Activated T-helper 1 cell treated with Interleukin-2 at 50 U/mL for 16 hours (primary cell): ENCODE measurements at regions not wholly inside any gene's neighbourhood (a gene's known extent, or its start where the extent isn't known, plus 50 kb on each side); places are given as distances from the start of the nearest gene placed in this dataset.

ENCODE experiments used
- DNase-seq: peaks from one replicate; pipeline ENCODE4 v3.0.0-alpha.2; 2020; ENCODE audit warnings: low read depth

GRCh38 chr2:18378020-18378653 lies 182.3 kb downstream of the RDH14 start:
- DNase-seq: no peak

DNA sequence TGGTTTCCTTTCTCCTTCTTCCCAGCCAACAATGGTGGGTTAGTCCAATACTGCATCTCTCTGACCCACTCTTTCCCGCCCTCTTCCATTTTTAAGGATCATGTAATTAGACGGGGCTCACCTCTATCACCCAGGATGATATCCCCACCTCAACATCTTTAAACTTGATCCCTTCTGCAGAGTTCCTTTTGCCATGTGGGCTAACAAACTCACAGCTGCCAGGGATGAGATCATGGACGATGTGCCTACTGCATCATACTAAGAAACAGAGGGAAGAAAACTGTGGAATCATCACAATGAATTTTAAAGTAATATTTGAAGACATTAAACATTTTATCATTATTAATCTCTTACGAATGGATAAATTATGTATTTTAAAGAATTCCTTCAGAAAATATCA lies 183.5 kb downstream of the RDH14 start:
- no peak for DNase-seq

GRCh38 chr2:18373664-18374063 lies 186.8 kb downstream of the RDH14 start:
- DNase-seq: no peak

DNA sequence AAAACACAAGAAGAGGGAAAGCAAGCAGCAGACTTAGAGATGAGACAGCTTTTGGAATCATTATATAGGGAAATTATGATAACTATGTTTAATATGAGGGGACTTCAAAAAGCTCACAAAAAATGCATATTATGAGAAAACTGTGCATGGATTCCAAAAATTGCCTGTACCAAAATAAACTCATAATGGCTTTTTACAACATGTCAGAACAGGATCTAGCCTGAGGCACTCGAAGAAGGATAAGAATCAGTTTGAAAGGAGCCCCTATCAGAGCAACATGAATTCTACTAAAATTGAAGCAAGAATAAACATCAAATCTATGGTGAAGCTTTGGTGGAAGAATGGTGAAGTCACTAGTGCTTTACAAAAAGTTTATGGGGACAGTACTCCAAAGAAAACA lies 187.4 kb downstream of the RDH14 start:
- no peak for DNase-seq

DNA sequence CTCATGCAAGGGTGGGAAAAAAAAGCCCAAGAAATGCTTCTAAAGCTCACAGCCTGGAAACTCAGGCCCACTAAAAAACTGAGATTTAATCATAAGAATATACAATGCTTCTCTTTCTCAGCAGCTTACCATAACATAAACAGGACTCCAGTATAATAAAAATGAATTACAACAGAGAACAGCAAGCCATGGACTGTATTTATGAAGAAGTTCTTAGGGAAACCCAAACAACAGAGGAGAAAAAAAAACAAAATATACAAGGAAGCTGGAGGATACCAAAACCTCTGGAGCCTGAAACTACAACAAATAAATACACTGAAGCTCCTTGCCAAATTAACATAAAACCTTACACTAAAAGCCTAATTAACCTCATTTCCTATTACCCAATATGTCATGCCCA lies 187.8 kb downstream of the RDH14 start:
- no peak for DNase-seq

DNA sequence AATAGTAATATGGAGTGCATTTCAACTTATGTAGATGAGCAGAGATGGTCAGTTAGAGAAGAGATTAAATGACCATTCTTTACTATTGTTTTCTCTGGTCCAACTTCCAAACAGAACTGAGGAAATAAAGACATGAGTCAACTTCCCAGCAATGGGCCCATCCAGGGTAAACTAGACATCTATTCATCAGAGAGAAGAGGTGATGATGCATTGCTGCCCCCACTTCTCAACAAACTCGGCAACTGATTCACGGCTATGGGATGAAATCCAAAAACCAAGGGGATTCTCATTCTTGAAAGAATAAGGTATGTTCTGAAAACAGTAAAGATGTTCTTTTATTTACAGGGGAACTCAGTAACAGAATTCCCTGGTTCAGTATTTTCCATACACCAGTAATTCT lies 190.7 kb downstream of the RDH14 start:
- no peak for DNase-seq

DNA sequence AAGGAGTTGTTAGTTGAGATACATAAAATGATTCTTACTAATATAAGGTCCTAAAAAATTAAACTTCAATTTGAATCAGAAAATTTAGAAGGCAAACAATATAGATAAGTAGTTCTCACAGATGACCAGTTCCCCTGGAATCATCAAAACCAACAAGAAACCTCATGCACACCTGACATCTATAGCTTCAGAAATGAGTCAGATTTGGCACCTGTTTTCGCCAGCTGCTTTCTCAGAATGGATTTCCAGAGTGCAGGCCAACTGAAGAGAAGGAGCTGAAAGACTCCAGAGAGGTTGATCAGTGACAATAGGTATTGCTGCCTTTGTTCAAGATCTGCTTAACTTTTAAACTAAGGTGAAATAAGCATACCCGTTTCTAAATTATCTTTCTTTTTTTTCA lies 192.4 kb downstream of the RDH14 start:
- DNase-seq: no peak

- DNase-seq: no peak
Measured at GRCh38 chr2:18365342-18365741, 195.1 kb downstream of the RDH14 start.

DNA sequence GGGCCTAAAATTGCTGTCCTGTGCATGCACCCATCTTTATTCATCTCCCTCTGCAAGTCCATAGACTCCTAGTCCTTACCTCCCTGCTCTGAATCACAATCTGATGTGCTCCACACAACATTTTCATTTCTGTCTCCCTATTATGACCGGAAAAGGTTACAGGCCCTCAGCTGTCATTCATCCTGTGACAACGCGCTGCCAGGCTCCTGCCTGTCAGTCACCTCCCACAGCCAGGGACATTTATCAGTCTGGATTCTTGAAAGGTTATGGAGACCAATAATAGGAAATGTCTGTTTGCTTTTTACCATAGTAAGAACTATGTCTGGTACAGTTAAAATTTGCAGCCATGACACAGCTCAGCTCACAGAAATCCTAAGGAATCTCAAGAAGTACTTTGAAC lies 197.1 kb downstream of the RDH14 start:
- DNase-seq: no peak

DNA sequence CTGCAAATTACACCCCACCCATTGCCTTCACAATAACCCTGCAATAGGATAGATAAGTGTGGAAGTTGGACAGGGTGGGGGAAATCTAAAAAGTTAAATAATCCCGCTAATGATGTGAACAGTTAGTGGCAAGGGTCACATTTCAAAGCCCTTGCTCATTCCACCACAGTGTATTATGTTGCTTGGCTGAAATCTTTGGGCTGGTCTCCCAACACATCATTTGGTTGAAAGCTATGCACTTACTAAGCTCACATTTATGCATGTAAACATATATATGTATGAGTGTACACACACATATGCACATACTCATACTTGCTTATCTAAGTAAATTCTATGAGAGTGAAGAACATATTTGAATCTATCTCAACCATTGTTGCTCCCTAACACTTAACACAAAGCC lies 197.8 kb downstream of the RDH14 start:
- no peak for DNase-seq

DNA sequence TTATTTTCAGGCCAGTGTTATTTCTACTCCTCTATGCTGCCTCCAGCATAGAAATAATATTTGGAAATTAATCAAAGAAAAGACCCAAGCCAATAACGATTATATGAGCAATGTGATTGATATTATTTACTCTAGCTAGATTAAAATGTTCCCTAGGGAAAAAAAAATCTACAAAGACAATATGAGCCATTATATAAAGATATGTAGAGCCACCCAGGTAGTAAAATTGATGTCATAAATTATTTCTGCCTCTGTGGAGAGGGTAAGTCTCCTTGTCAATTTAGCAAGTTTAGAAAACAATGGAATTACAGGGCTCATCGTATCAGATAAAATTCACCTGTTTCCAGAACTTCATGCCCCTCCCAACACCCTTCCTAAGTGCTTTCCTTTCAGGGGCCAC lies 202.9 kb downstream of the RDH14 start:
- DNase-seq: no peak

GRCh38 chr2:18356676-18357075 lies 203.8 kb downstream of the RDH14 start:
- DNase-seq: no peak

DNA sequence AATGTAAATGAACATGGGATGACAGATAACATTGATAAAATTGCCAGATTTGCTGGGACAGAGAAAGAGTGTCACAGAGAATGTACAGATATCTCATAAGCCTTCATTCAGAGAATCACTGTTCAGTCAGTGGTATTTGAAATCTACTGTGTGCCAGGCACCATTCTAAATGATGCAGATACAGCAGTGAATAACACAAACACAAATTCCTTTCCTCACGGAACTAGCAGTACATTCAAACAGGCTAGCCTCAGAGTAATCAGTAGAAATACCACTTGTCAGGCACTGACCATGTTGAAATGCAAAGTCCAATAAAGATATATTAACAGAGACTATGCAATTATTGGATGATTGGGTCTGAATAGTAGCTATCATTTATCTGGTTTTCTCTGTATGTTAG lies 211.0 kb downstream of the RDH14 start:
- no peak for DNase-seq

DNA sequence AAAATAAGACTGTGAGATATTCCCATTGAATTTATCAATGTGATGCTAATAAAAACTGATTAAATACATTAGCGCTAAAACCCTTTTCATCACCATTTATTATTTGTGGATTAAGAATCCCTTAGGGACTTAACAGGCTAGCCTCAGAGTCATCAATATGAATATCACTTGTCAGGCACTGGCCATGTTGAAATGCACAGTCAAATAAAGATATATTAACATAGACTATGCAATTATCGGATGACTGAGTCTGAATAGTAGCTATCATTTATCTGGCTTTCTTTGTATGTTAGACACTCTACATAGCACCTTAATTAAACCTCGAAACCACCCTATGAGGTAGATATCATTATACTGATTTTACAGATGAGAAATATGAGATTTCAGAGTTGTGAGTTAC lies 213.6 kb downstream of the RDH14 start:
- DNase-seq: no peak

- no peak for DNase-seq
Measured at GRCh38 chr2:18346344-18346743, 214.1 kb downstream of the RDH14 start.

DNA sequence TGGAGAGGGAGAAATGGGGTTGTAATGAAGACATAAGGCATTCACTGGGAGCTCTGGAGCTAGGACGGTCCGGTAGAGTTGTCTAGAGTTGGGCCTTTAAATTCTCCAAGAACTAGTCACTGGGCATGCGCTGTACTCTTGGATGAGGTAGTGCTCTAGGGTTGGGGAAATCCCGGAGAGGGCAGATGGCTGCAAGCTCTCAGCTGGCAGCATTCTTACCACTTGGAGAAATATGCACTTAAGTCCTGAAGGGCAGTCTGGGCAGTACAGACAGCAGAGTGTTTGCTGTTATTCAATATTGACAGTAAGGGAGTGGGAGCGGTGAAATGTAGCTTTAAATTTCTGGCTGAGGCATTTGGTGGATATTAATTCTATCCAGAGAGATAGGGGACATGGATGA lies 214.6 kb downstream of the RDH14 start:
- DNase-seq: no peak

GRCh38 chr2:18342901-18343300 lies 217.6 kb downstream of the RDH14 start:
- DNase-seq: no peak

- no peak for DNase-seq
Measured at GRCh38 chr2:18339326-18339725, 221.1 kb downstream of the RDH14 start.

- no peak for DNase-seq
Measured at GRCh38 chr2:18336975-18337374, 223.5 kb downstream of the RDH14 start.

DNA sequence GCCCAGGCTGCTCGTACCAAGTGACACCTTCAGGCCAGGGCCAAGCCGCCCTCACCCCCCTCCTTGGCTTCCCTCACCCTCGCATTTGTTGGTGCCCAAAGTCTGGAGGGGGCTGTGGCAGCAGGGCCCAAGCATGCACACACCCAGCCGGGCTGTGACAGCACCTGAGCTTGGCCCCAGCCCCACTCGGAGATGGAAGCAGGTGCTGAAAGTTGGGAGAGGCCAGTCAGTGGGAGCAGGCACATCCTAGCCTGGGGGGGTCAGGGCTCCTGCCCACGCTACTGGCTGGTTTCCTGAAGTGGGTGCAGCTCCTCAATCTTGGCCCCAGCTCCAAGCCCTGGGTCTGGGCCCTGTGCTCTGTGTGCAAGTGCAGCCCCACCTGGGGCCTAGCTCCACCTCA lies 228.0 kb downstream of the RDH14 start:
- no peak for DNase-seq

- DNase-seq: no peak
Measured at GRCh38 chr2:18325118-18325517, 235.3 kb downstream of the RDH14 start.

- no peak for DNase-seq
Measured at GRCh38 chr2:18319987-18320386, 240.5 kb downstream of the RDH14 start.

DNA sequence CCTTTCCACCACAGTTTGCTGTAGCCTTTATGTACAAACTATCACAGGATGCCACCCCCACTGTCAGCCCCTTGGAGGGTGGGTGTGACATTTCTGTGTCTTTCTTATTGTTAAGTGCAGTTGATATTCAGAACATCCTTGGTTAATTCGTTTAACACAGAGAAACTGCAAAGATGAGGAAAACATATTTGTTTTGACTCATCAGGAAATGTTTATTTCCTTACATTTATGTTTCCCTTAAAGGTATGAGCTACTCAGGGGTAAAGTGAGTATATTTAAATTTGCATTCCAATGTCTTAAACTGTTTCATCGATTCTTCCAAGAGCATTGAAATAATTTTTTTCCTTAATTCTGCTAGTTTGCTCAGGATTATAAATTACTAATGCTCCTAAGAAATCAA lies 243.4 kb downstream of the RDH14 start:
- DNase-seq: no peak

DNA sequence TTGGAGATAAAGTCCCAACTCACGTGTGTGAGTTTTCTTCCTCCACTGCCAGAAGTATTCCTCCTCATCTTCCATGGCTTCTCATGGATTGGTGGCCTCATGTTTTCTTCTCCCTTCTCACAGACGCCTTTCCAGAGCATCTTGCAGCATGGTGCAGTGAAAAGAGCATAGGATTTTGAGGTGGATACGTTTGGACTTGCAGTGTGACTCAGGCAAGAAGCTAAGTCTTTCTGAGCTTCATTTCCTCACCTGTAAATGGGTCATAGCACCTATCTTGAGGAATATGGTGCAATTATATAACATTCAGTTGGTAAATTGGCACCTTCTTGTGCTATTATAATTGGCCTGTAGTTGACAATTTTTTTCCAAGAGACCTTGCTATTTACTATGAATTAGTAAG lies 247.6 kb downstream of the RDH14 start:
- no peak for DNase-seq
